ENCODE measurements at regions not wholly inside any gene's neighbourhood (a gene's known extent, or its start where the extent isn't known, plus 50 kb on each side); places are given as distances from the start of the nearest gene placed in this dataset.

- no peak overlapping the region for H3K27ac Mint-ChIP-seq (ENCODE audit: unreplicated experiment)
- H3K4me3 Mint-ChIP-seq (ENCODE audit: unreplicated experiment): no peak overlapping the region
- no peak for TF ChIP-seq CTCF (IDR thresholded peaks at IDR 0.05)
- no peaks in the 10 kb centered on the region for H3K9me3 Mint-ChIP-seq (ENCODE audit: unreplicated experiment)
- DNase-seq (ENCODE audit: extremely low spot score, unreplicated experiment): no peak
- H3K36me3 Mint-ChIP-seq (ENCODE audit: unreplicated experiment): no peaks in the 10 kb centered on the region
- peaks cover 3% of the 10 kb centered on the region for H3K4me1 Mint-ChIP-seq (ENCODE audit: unreplicated experiment)
- peaks cover 8% of the 10 kb centered on the region for H3K27me3 Mint-ChIP-seq (ENCODE audit: unreplicated experiment)
These were observed 163.7 kb upstream of the TMEM229A start for GRCh38 chr7:124196519-124196918.

- H3K4me3 Mint-ChIP-seq (ENCODE audit: unreplicated experiment): no peak overlapping the region
- H3K27me3 Mint-ChIP-seq (ENCODE audit: unreplicated experiment): peaks cover 8% of the 10 kb centered on the region
- H3K36me3 Mint-ChIP-seq (ENCODE audit: unreplicated experiment): no peaks in the 10 kb centered on the region
- DNase-seq (ENCODE audit: extremely low spot score, unreplicated experiment): no peak
- no peak overlapping the region for H3K27ac Mint-ChIP-seq (ENCODE audit: unreplicated experiment)
- TF ChIP-seq CTCF (IDR thresholded peaks at IDR 0.05): no peak
- no peaks in the 10 kb centered on the region for H3K9me3 Mint-ChIP-seq (ENCODE audit: unreplicated experiment)
- peaks cover 8% of the 10 kb centered on the region for H3K4me1 Mint-ChIP-seq (ENCODE audit: unreplicated experiment)
These were observed 160.0 kb upstream of the TMEM229A start for GRCh38 chr7:124192885-124193284.

- no peak overlapping the region for H3K4me3 Mint-ChIP-seq (ENCODE audit: unreplicated experiment)
- no peak for DNase-seq (ENCODE audit: extremely low spot score, unreplicated experiment)
- H3K27ac Mint-ChIP-seq (ENCODE audit: unreplicated experiment): no peak overlapping the region
- H3K27me3 Mint-ChIP-seq (ENCODE audit: unreplicated experiment): peaks cover 2% of the 10 kb centered on the region
- H3K36me3 Mint-ChIP-seq (ENCODE audit: unreplicated experiment): no peaks in the 10 kb centered on the region
- no peaks in the 10 kb centered on the region for H3K9me3 Mint-ChIP-seq (ENCODE audit: unreplicated experiment)
- TF ChIP-seq CTCF (IDR thresholded peaks at IDR 0.05): no peak
- peaks cover 8% of the 10 kb centered on the region for H3K4me1 Mint-ChIP-seq (ENCODE audit: unreplicated experiment)
These were observed 158.8 kb upstream of the TMEM229A start for GRCh38 chr7:124191713-124192112.

GRCh38 chr7:124191030-124191429 lies 158.2 kb upstream of the TMEM229A start:
- Mint-ChIP-seq H3K27ac (ENCODE audit: unreplicated experiment) (no peak overlapping the region), H3K9me3 (ENCODE audit: unreplicated experiment) (no peaks in the 10 kb centered on the region), H3K4me1 (ENCODE audit: unreplicated experiment) (peaks cover 8% of the 10 kb centered on the region), H3K27me3 (ENCODE audit: unreplicated experiment) (no peaks in the 10 kb centered on the region), H3K36me3 (ENCODE audit: unreplicated experiment) (no peaks in the 10 kb centered on the region), H3K4me3 (ENCODE audit: unreplicated experiment) (no peak overlapping the region)
- DNase-seq (ENCODE audit: extremely low spot score, unreplicated experiment): no peak
- TF ChIP-seq CTCF (IDR thresholded peaks at IDR 0.05): no peak

- no peaks in the 10 kb centered on the region for H3K36me3 Mint-ChIP-seq (ENCODE audit: unreplicated experiment)
- TF ChIP-seq CTCF (IDR thresholded peaks at IDR 0.05): no peak
- peaks cover 16% of the 10 kb centered on the region for H3K4me1 Mint-ChIP-seq (ENCODE audit: unreplicated experiment)
- H3K27ac Mint-ChIP-seq (ENCODE audit: unreplicated experiment): no peak overlapping the region
- no peaks in the 10 kb centered on the region for H3K27me3 Mint-ChIP-seq (ENCODE audit: unreplicated experiment)
- H3K9me3 Mint-ChIP-seq (ENCODE audit: unreplicated experiment): no peaks in the 10 kb centered on the region
- no peak for DNase-seq (ENCODE audit: extremely low spot score, unreplicated experiment)
- H3K4me3 Mint-ChIP-seq (ENCODE audit: unreplicated experiment): no peak overlapping the region
These were observed 155.7 kb upstream of the TMEM229A start for GRCh38 chr7:124188576-124188975.

Data from osteocyte (in vitro differentiated cells).